MG63 (cell line): ENCODE measurements at regions not wholly inside any gene's neighbourhood (a gene's known extent, or its start where the extent isn't known, plus 50 kb on each side); places are given as distances from the start of the nearest gene placed in this dataset.
A peak's percentile ranks its signal among the peaks of the same experiment; 100 is the strongest.

ENCODE experiments used
- DNase-seq: peaks from one replicate; pipeline ENCODE4 v3.0.0-alpha.2; 2020
- H3K27me3 ChIP-seq: fragments of 250-450 bp; sonication (Bioruptor Pico); 2 replicates; pipeline ENCODE4 v1.5.1; 2020; ENCODE audit warnings: mild to moderate bottlenecking, moderate library complexity
- H3K36me3 ChIP-seq: fragments of 250-450 bp; sonication (Bioruptor Pico); 2 replicates; pipeline ENCODE4 v1.5.1; 2020; ENCODE audit warnings: mild to moderate bottlenecking, moderate library complexity
- H3K4me3 ChIP-seq: fragments of 250-450 bp; sonication (Bioruptor Pico); 2 replicates; pipeline ENCODE4 v1.5.1; 2020; ENCODE audit warnings: mild to moderate bottlenecking, moderate library complexity
- H3K9me3 ChIP-seq: fragments of 250-450 bp; sonication (Bioruptor Pico); 2 replicates; pipeline ENCODE4 v1.5.1; 2020; ENCODE audit warnings: mild to moderate bottlenecking, moderate library complexity

DNA sequence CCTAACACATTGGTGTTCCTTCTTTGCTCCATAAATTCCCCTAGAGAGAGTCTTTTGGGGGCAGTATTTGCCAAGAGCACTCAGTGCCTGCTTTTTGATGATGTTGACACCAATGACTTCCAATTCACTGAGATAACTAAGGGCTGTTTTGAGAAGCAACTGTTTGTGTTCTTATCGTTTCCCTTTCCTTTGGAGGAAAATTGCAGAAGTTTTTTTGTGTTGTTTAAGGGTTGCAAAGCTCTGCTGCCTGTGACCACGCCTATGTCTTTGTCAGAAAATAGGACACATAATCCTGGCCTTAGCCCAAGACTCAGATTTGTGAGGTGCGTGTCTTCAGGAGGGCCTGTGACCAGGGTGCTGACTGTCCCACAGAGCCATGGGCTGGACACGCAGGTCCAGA, 99.6 kb downstream of the FAM43A start:
- no peaks in the 10 kb centered on the region for H3K9me3 ChIP-seq
- H3K27me3 ChIP-seq: no peaks in the 10 kb centered on the region
- no peak overlapping the region for H3K4me3 ChIP-seq
- DNase-seq: no peak
- no peaks in the 10 kb centered on the region for H3K36me3 ChIP-seq

DNA sequence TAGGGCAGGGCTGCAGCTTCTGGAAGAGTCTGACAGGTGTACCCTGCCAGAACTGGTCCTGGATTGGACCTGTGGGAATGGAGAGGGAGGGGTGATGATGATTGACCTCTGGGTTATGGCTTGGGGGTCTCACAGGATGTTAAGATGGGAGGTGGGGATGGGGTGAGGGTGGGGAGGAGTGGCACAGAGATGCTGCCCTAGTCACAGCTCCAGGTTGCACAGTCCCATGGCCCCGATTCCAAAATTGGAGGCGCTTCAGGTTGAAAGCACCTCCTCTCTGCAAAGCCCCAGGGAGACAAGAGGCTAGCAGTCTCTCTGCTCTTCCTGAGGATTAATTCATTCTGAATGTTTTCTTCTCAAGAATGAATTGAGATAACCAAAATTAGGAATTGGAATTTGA, 101.4 kb downstream of the FAM43A start:
- H3K4me3 ChIP-seq: no peak overlapping the region
- no peaks in the 10 kb centered on the region for H3K36me3 ChIP-seq

GRCh38 chr3:194787650-194788049, 102.0 kb downstream of the FAM43A start:
- Histone ChIP-seq H3K9me3 (no peaks in the 10 kb centered on the region), H3K27me3 (no peaks in the 10 kb centered on the region), H3K36me3 (no peaks in the 10 kb centered on the region), H3K4me3 (no peak overlapping the region)
- no peak for DNase-seq

More for the DNA sequence above, 101.4 kb downstream of the FAM43A start:
- no peak for DNase-seq
- Histone ChIP-seq H3K9me3 (no peaks in the 10 kb centered on the region), H3K27me3 (no peaks in the 10 kb centered on the region)

GRCh38 chr3:194792368-194792767, 106.7 kb downstream of the FAM43A start:
- no peaks in the 10 kb centered on the region for H3K36me3 ChIP-seq
- no peak overlapping the region for H3K4me3 ChIP-seq
- DNase-seq: no peak
- peaks cover 10% of the 10 kb centered on the region; the same call in 1 of the 2 replicates for H3K9me3 ChIP-seq
- no peaks in the 10 kb centered on the region for H3K27me3 ChIP-seq

GRCh38 chr3:194797555-194798250, 112.0 kb downstream of the FAM43A start:
- H3K9me3 ChIP-seq: peaks cover 10% of the 10 kb centered on the region; the same call in 1 of the 2 replicates
- H3K27me3 ChIP-seq: no peaks in the 10 kb centered on the region
- no peak for DNase-seq
- no peak overlapping the region for H3K4me3 ChIP-seq
- no peaks in the 10 kb centered on the region for H3K36me3 ChIP-seq

DNA sequence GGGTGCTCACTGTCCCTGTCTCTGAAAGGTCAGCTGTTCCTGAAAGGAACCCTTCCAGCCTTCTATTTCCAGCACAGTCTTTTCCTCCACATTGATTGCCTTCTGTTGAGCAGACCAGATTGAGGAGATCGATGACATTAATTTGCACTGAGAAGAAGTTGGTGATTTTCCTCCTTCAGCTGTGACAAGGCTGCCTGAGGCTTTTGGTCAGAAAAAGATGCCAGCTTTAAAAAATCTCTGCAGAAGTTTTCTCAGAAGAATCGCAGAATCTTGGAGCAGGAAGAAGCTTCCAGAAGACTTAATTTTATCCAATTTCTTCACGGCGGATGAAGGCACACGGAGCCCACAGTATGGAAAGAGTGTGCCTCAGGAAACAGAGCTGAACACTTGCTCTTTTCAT, 112.8 kb downstream of the FAM43A start:
- Histone ChIP-seq H3K4me3 (no peak overlapping the region), H3K36me3 (no peaks in the 10 kb centered on the region), H3K9me3 (peaks cover 10% of the 10 kb centered on the region; the same call in 1 of the 2 replicates), H3K27me3 (no peaks in the 10 kb centered on the region)
- DNase-seq: no peak

- peaks cover 10% of the 10 kb centered on the region; the same call in 1 of the 2 replicates for H3K9me3 ChIP-seq
- no peak overlapping the region for H3K4me3 ChIP-seq
- DNase-seq: no peak
- no peaks in the 10 kb centered on the region for H3K27me3 ChIP-seq
- H3K36me3 ChIP-seq: no peaks in the 10 kb centered on the region
Observed at GRCh38 chr3:194800002-194800401, 114.3 kb downstream of the FAM43A start.

GRCh38 chr3:194801461-194802432, 116.1 kb downstream of the FAM43A start:
- no peaks in the 10 kb centered on the region for H3K36me3 ChIP-seq
- H3K4me3 ChIP-seq: no peak overlapping the region
- no peak for DNase-seq
- no peaks in the 10 kb centered on the region for H3K27me3 ChIP-seq
- H3K9me3 ChIP-seq: no peaks in the 10 kb centered on the region

DNA sequence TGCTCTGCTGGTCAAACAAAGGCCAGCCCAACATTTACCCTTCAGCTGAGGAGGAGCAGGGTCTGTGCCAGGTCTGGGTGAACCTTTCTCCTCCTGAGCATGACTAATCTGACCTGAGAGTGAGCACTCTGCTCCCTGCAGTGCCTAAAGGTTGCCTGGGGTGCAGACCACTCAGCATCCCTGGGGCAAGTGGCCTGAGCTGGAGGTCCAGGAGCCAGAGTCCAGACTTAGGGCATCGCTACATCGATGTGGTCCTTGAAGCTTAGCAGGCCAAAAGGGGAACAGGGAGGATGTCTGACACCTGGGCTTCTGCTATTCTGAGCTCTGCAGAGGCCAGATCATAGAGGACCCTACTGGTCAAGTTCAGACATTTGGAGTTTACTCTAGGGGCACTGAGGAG, 119.1 kb downstream of the FAM43A start:
- Histone ChIP-seq H3K36me3 (no peaks in the 10 kb centered on the region), H3K4me3 (no peak overlapping the region), H3K27me3 (no peaks in the 10 kb centered on the region), H3K9me3 (no peaks in the 10 kb centered on the region)
- DNase-seq: no peak

DNA sequence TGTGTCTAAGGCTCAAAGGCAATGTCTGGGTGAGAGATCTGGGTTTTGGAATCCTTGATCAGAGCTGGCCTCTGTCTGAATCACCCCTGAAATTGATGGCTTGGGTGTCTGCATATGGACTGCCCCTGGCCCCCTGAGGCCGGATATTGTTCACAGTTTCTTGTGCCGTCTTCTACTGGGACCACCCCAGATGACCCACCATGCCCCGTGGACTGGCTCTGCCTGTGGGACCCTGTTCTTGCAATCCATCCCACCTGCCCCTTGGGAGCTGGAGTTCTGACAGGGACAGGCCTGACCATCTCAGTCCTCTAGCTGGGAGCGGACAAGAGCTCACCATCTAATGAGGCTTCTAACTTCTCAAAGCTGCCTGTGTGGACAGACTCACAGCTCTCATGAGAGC, 119.9 kb downstream of the FAM43A start:
- Histone ChIP-seq H3K36me3 (no peaks in the 10 kb centered on the region), H3K4me3 (no peak overlapping the region), H3K27me3 (no peaks in the 10 kb centered on the region), H3K9me3 (no peaks in the 10 kb centered on the region)
- no peak for DNase-seq

- peak; percentile 60 for DNase-seq
- Histone ChIP-seq H3K4me3 (no peak overlapping the region), H3K9me3 (no peaks in the 10 kb centered on the region), H3K36me3 (no peaks in the 10 kb centered on the region), H3K27me3 (no peaks in the 10 kb centered on the region)
Observed at GRCh38 chr3:194806991-194807630, 121.4 kb downstream of the FAM43A start.

DNA sequence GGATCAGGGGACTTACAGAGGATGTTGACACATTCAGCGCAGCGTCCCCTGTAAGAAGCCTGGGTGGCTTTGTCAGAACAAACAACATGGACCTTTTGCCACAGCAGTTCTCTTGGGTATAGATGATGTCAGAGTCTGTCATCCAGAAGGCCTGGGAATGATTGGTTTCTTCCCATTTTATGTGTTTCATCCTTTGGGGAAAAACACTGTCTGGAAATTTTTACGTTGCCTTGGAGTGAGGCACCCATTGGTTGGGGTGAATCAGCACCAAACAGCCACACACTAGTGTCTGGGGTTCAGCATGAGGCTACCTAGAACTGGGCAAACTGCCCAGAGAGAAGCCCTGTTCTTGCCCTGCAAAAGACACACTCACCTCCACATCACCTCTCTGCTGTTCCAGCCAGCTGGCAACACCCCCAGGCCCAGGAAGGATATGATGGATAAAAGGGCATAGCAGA, 123.0 kb downstream of the FAM43A start:
- no peak overlapping the region for H3K4me3 ChIP-seq
- H3K27me3 ChIP-seq: no peaks in the 10 kb centered on the region
- no peaks in the 10 kb centered on the region for H3K9me3 ChIP-seq
- peak; percentile 56 for DNase-seq
- H3K36me3 ChIP-seq: no peaks in the 10 kb centered on the region

DNA sequence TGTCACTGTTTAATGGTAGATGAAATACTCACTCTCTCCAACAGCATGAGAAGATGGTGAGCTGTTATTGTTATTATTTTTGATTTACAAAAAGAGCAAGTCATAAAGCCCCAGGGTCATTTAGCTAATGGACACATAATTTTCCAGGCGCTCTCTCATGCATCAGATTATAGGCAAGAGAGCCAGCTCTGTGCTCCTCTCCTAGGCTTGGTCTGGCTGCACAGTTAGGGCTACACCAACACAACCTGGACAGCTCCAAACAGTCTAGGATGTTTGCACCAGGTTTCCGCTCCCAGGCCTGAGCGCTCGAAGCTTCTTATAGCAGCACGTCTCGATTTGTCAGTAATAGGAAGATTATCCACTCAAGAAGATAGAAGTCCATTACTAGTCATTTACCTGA, 123.7 kb downstream of the FAM43A start:
- H3K9me3 ChIP-seq: no peaks in the 10 kb centered on the region
- H3K36me3 ChIP-seq: no peaks in the 10 kb centered on the region
- H3K27me3 ChIP-seq: no peaks in the 10 kb centered on the region
- no peak for DNase-seq
- no peak overlapping the region for H3K4me3 ChIP-seq

DNA sequence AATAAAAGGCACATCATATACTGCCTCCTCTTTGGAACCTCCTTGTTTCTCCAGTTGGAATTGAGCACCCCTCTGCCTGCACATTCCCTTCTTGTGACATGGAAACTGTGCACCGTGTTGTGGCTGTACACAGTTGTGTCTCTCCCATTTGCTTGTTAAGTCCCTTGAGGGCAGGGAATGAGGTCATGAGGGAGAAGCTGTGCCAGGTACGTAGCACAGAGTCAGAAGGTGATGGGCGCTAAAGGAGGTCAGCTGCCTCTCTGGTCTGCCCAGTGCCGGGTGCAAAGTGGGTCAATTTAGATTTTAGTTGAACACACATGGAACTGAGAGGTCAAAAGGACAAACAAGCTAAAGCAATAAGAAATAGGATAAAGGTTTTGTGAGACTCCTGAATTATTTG, 124.4 kb downstream of the FAM43A start:
- Histone ChIP-seq H3K4me3 (no peak overlapping the region), H3K9me3 (no peaks in the 10 kb centered on the region), H3K36me3 (no peaks in the 10 kb centered on the region), H3K27me3 (no peaks in the 10 kb centered on the region)
- DNase-seq: no peak

- no peaks in the 10 kb centered on the region for H3K36me3 ChIP-seq
- H3K9me3 ChIP-seq: no peaks in the 10 kb centered on the region
- DNase-seq: no peak
- H3K4me3 ChIP-seq: no peak overlapping the region
- H3K27me3 ChIP-seq: no peaks in the 10 kb centered on the region
Observed at GRCh38 chr3:194811118-194811517, 125.4 kb downstream of the FAM43A start.

GRCh38 chr3:194812176-194812575, 126.5 kb downstream of the FAM43A start:
- no peaks in the 10 kb centered on the region for H3K36me3 ChIP-seq
- no peaks in the 10 kb centered on the region for H3K9me3 ChIP-seq
- no peaks in the 10 kb centered on the region for H3K27me3 ChIP-seq
- no peak for DNase-seq
- H3K4me3 ChIP-seq: no peak overlapping the region

- DNase-seq: no peak
- Histone ChIP-seq H3K27me3 (no peaks in the 10 kb centered on the region), H3K36me3 (no peaks in the 10 kb centered on the region), H3K4me3 (no peak overlapping the region), H3K9me3 (no peaks in the 10 kb centered on the region)
Observed at GRCh38 chr3:194814878-194815357, 129.2 kb downstream of the FAM43A start.
